Neural progenitor cell (in vitro differentiated cells): ENCODE measurements at regions not wholly inside any gene's neighbourhood (a gene's known extent, or its start where the extent isn't known, plus 50 kb on each side); places are given as distances from the start of the nearest gene placed in this dataset.

Experiments used
- CTCF ChIP-seq: fragments of 200-600 bp; sonication (generic); IDR thresholded peaks from 2 replicates; pipeline ENCODE4 v1.5.1; 2017; ENCODE audit warnings: antibody characterized with exemption, mild to moderate bottlenecking
- EZH2 ChIP-seq: fragments of 200-600 bp; sonication (generic); IDR thresholded peaks from 2 replicates; pipeline ENCODE4 v1.6.1; 2017; ENCODE audit warnings: antibody characterized with exemption, mild to moderate bottlenecking, moderate library complexity

DNA sequence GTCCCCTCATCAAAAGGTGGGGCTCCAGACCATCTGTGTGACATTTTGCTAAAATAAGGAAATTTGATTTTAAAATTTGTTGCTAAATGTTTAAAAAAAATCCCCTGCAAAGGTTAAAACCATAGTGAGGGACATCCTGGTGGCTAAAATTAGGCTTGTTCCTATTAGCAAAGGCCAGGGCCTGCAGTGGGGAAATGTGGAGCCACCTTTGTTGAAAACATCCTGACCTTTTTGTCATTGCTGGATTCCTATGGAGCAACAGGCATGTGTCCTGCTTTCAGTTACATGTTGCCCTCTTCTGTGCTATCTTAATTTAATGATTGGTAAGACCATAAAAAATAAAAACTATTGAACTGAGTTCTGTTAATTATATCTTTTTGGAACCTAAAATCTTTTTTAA, 524.3 kb downstream of the KCTD12 start:
- TF ChIP-seq CTCF = no peak
- no peak for TF ChIP-seq EZH2
